K562 (cell line): ENCODE measurements at regions not wholly inside any gene's neighbourhood (a gene's known extent, or its start where the extent isn't known, plus 50 kb on each side); places are given as distances from the start of the nearest gene placed in this dataset.

ENCODE experiments used
- ARID2 ChIP-seq: fragments of 450-650 bp; IDR thresholded peaks from 2 replicates; pipeline ENCODE4 v1.6.1; 2017; ENCODE audit warnings: antibody characterized with exemption, mild to moderate bottlenecking
- DIDO1 ChIP-seq: fragments of 450-650 bp; IDR thresholded peaks from 2 replicates; pipeline ENCODE4 v1.6.1; 2016; ENCODE audit warnings: low read depth, missing biosample characterization, missing genetic modification characterization
- GABPA ChIP-seq: fragments of 200-800 bp; sonication (Bioruptor generic); conservative IDR thresholded peaks from 2 replicates; pipeline ENCODE4 v1.6.1; 2016; ENCODE audit warnings: low read depth, missing genetic modification characterization, missing compliant biosample characterization
- GABPB1 ChIP-seq: sonication (generic); formaldehyde crosslinking; IDR thresholded peaks from 2 replicates; pipeline ENCODE4 v1.8.0; 2022; ENCODE audit warnings: mild to moderate bottlenecking, missing genetic modification reagents
- KLF13 ChIP-seq: fragments of 450-650 bp; IDR thresholded peaks from 2 replicates; pipeline ENCODE4 v1.6.1; 2016; ENCODE audit warnings: missing genetic modification characterization, low read depth, mild to moderate bottlenecking, missing compliant biosample characterization, moderate library complexity, borderline replicate concordance
- NCOA4 ChIP-seq: fragments of 450-650 bp; IDR thresholded peaks from 2 replicates; pipeline ENCODE4 v1.6.1; 2018; ENCODE audit warnings: mild to moderate bottlenecking; ENCODE audit not compliant: partially characterized antibody
- NFATC3 ChIP-seq: fragments of 450-650 bp; IDR thresholded peaks from 2 replicates; pipeline ENCODE4 v1.6.1; 2017; ENCODE audit warnings: mild to moderate bottlenecking
- NR2C1 ChIP-seq, 2 experiments: fragments of 450-650 bp; IDR thresholded peaks; 2 replicates each; pipeline ENCODE4 v1.6.1; 2017; ENCODE audit warnings: mild to moderate bottlenecking in 2 of 2, antibody characterized with exemption in 1 of 2, inconsistent platforms in 1 of 2, missing compliant biosample characterization in 1 of 2, missing genetic modification characterization in 1 of 2
- RHOXF2B ChIP-seq: fragments of 250-450 bp; sonication (Bioruptor Pico); conservative IDR thresholded peaks from 2 replicates; pipeline ENCODE4 v1.5.1; 2021
- SRSF9 ChIP-seq: fragments of 200-400 bp; formaldehyde crosslinking; IDR thresholded peaks from 2 replicates; pipeline ENCODE4 v1.6.1; 2017; ENCODE audit warnings: low read depth, low read length, borderline replicate concordance
- ZNF175 ChIP-seq: fragments of 200-800 bp; sonication (Bioruptor generic); IDR thresholded peaks from 2 replicates; pipeline ENCODE4 v1.6.1; 2016; ENCODE audit warnings: low read depth, mild to moderate bottlenecking, missing genetic modification characterization, missing compliant biosample characterization
- ZNF197 ChIP-seq: fragments of 200-800 bp; sonication (Bioruptor generic); IDR thresholded peaks from 2 replicates; pipeline ENCODE4 v1.6.1; 2016; ENCODE audit warnings: low read depth, missing genetic modification characterization, missing compliant biosample characterization
- TF ChIP-seq, protein P1 (sequence below): fragments of 450-650 bp; IDR thresholded peaks from 2 replicates; pipeline ENCODE4 v1.6.1; 2017; ENCODE audit warnings: antibody characterized with exemption, mild to moderate bottlenecking
- TF ChIP-seq, protein P2 (sequence below): fragments of 250-450 bp; sonication (Bioruptor Pico); IDR thresholded peaks from 2 replicates; pipeline ENCODE4 v1.8.0; 2021; ENCODE audit warnings: moderate library complexity, mild to moderate bottlenecking, inconsistent platforms
- TF ChIP-seq, protein P3 (sequence below): fragments of 450-650 bp; formaldehyde crosslinking; IDR thresholded peaks from 2 replicates; pipeline ENCODE4 v1.4.0; 2020; ENCODE audit warnings: mild to moderate bottlenecking, moderate library complexity
- TF ChIP-seq, protein P4 (sequence below): fragments of 200-400 bp; formaldehyde crosslinking; IDR thresholded peaks from 2 replicates; pipeline ENCODE4 v1.6.1; 2017; ENCODE audit warnings: mild to moderate bottlenecking, low read depth, low read length, moderate library complexity
- TF ChIP-seq, protein P5 (sequence below): fragments of 450-650 bp; IDR thresholded peaks from 2 replicates; pipeline ENCODE4 v1.6.1; 2016; ENCODE audit warnings: low read depth, mild to moderate bottlenecking, moderate library complexity
- TF ChIP-seq, protein P6 (sequence below): fragments of 250-450 bp; sonication (Bioruptor Pico); IDR thresholded peaks from 2 replicates; pipeline ENCODE4 v1.5.1; 2021; ENCODE audit warnings: mild to moderate bottlenecking

DNA sequence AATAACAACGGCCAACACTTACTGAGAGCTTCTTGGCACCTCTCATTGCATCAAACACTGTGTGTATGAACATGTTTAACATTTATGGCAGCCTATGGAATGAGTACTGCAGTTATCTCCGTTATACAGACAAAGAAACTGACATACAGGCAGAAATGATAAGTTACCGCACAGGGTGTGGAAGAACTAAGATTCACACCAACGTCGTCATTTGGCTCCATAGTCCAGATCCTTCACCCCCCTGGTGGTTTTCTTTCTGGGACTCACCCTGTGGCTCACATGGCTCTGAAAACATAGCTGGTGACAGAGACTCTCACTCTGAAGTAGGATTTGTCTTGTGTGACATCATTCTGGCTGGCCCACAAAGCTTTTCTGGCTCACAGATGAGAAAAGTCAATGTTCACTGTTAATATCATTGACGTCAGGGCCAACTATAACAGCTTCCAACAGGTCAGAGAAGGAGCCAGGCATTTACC lies 230.1 kb downstream of the DLEU7 start (continued):
- TF ChIP-seq, protein P1, sequence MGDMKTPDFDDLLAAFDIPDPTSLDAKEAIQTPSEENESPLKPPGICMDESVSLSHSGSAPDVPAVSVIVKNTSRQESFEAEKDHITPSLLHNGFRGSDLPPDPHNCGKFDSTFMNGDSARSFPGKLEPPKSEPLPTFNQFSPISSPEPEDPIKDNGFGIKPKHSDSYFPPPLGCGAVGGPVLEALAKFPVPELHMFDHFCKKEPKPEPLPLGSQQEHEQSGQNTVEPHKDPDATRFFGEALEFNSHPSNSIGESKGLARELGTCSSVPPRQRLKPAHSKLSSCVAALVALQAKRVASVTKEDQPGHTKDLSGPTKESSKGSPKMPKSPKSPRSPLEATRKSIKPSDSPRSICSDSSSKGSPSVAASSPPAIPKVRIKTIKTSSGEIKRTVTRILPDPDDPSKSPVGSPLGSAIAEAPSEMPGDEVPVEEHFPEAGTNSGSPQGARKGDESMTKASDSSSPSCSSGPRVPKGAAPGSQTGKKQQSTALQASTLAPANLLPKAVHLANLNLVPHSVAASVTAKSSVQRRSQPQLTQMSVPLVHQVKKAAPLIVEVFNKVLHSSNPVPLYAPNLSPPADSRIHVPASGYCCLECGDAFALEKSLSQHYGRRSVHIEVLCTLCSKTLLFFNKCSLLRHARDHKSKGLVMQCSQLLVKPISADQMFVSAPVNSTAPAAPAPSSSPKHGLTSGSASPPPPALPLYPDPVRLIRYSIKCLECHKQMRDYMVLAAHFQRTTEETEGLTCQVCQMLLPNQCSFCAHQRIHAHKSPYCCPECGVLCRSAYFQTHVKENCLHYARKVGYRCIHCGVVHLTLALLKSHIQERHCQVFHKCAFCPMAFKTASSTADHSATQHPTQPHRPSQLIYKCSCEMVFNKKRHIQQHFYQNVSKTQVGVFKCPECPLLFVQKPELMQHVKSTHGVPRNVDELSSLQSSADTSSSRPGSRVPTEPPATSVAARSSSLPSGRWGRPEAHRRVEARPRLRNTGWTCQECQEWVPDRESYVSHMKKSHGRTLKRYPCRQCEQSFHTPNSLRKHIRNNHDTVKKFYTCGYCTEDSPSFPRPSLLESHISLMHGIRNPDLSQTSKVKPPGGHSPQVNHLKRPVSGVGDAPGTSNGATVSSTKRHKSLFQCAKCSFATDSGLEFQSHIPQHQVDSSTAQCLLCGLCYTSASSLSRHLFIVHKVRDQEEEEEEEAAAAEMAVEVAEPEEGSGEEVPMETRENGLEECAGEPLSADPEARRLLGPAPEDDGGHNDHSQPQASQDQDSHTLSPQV = peak; percentile 65
- TF ChIP-seq, protein P2, sequence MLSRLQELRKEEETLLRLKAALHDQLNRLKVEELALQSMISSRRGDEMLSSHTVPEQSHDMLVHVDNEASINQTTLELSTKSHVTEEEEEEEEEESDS = no peak
- TF ChIP-seq ZNF175 (CRISPR knock-in tag) (no peak), KLF13 (no peak), SRSF9 (no peak), DIDO1 (no peak), NCOA4 (no peak), NR2C1 (IDR thresholded peaks at IDR 0.05) (no peak), NR2C1 (tag; IDR thresholded peaks at IDR 0.05) (no peak), ARID2 (no peak), ZNF197 (CRISPR knock-in tag) (0 out of 2 replicates have a peak, but pooled peaks have one; percentile 41), GABPA (tag) (no peak), NFATC3 (no peak), RHOXF2B (no peak), GABPB1 (no peak)
- TF ChIP-seq, protein P3, sequence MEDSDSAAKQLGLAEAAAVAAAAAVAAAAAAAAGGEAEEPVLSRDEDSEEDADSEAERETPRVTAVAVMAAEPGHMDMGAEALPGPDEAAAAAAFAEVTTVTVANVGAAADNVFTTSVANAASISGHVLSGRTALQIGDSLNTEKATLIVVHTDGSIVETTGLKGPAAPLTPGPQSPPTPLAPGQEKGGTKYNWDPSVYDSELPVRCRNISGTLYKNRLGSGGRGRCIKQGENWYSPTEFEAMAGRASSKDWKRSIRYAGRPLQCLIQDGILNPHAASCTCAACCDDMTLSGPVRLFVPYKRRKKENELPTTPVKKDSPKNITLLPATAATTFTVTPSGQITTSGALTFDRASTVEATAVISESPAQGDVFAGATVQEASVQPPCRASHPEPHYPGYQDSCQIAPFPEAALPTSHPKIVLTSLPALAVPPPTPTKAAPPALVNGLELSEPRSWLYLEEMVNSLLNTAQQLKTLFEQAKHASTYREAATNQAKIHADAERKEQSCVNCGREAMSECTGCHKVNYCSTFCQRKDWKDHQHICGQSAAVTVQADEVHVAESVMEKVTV (CRISPR knock-in tag) = no peak
- TF ChIP-seq, protein P4, sequence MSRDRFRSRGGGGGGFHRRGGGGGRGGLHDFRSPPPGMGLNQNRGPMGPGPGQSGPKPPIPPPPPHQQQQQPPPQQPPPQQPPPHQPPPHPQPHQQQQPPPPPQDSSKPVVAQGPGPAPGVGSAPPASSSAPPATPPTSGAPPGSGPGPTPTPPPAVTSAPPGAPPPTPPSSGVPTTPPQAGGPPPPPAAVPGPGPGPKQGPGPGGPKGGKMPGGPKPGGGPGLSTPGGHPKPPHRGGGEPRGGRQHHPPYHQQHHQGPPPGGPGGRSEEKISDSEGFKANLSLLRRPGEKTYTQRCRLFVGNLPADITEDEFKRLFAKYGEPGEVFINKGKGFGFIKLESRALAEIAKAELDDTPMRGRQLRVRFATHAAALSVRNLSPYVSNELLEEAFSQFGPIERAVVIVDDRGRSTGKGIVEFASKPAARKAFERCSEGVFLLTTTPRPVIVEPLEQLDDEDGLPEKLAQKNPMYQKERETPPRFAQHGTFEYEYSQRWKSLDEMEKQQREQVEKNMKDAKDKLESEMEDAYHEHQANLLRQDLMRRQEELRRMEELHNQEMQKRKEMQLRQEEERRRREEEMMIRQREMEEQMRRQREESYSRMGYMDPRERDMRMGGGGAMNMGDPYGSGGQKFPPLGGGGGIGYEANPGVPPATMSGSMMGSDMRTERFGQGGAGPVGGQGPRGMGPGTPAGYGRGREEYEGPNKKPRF = no peak
- TF ChIP-seq, protein P5, sequence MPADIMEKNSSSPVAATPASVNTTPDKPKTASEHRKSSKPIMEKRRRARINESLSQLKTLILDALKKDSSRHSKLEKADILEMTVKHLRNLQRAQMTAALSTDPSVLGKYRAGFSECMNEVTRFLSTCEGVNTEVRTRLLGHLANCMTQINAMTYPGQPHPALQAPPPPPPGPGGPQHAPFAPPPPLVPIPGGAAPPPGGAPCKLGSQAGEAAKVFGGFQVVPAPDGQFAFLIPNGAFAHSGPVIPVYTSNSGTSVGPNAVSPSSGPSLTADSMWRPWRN = no peak
- TF ChIP-seq, protein P6, sequence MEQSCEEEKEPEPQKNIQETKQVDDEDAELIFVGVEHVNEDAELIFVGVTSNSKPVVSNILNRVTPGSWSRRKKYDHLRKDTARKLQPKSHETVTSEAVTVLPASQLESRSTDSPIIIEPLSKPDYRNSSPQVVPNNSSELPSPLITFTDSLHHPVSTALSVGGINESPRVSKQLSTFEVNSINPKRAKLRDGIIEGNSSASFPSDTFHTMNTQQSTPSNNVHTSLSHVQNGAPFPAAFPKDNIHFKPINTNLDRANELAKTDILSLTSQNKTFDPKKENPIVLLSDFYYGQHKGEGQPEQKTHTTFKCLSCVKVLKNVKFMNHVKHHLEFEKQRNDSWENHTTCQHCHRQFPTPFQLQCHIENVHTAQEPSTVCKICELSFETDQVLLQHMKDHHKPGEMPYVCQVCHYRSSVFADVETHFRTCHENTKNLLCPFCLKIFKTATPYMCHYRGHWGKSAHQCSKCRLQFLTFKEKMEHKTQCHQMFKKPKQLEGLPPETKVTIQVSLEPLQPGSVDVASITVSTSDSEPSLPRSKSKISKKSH (CRISPR knock-in tag) = no peak
